OCI-LY7 (cell line): ENCODE measurements at regions not wholly inside any gene's neighbourhood (a gene's known extent, or its start where the extent isn't known, plus 50 kb on each side); places are given as distances from the start of the nearest gene placed in this dataset.

Source experiments
- BruUV-seq: library from RNA; stranded (reverse); fragments of 400-500 nt; replicated peaks from 2 replicates; lab custom pipeline; 2021; lab: Mats Ljungman, UMichigan
- CTCF ChIA-PET: fragments of 300-600 bp; sonication (Branson Sonifier 250); formaldehyde crosslinking; loops from one replicate; lab custom pipeline; 2022; ENCODE audit warnings: antibody characterized with exemption; ENCODE audit not compliant: unreplicated experiment; lab: Charles Lee
- POLR2A ChIA-PET: fragments of 300-600 bp; sonication (Branson Sonifier 250); formaldehyde crosslinking; loops from one replicate; lab custom pipeline; 2022; ENCODE audit warnings: antibody characterized with exemption; lab: Charles Lee
- DNase-seq: peaks from one replicate; pipeline ENCODE4 v3.0.0-alpha.2; 2015; ENCODE audit warnings: low spot score
- H2AFZ ChIP-seq: fragments of 200-600 bp; sonication (generic), shearing (Covaris generic); 2 replicates; pipeline ENCODE4 v1.6.1; 2014; ENCODE audit warnings: mild to moderate bottlenecking, antibody characterized with exemption, low read length, moderate library complexity
- H3K27ac ChIP-seq: fragments of 200-600 bp; sonication (generic); 2 replicates; pipeline ENCODE4 v1.5.1; 2014; ENCODE audit warnings: mixed run types, low read depth, mild to moderate bottlenecking, moderate library complexity, low read length, inconsistent platforms; ENCODE audit not compliant: poor library complexity, severe bottlenecking
- H3K36me3 ChIP-seq: fragments of 200-600 bp; sonication (generic); 2 replicates; pipeline ENCODE4 v1.6.1; 2014; ENCODE audit warnings: mild to moderate bottlenecking, antibody characterized with exemption, low read length, moderate library complexity, mixed read lengths; ENCODE audit not compliant: insufficient read depth
- H3K4me1 ChIP-seq: fragments of 200-600 bp; sonication (generic); 2 replicates; pipeline ENCODE4 v1.5.1; 2014; ENCODE audit warnings: mild to moderate bottlenecking, low read length; ENCODE audit not compliant: insufficient read depth, poor library complexity, severe bottlenecking
- H3K4me2 ChIP-seq: fragments of 200-600 bp; sonication (generic); 2 replicates; pipeline ENCODE4 v1.6.1; 2014; ENCODE audit warnings: mild to moderate bottlenecking, low read length
- H3K4me3 ChIP-seq: fragments of 200-600 bp; sonication (generic); 2 replicates; pipeline ENCODE4 v1.5.1; 2014; ENCODE audit warnings: mild to moderate bottlenecking, low read depth, low read length; ENCODE audit not compliant: poor library complexity, severe bottlenecking
- H3K79me2 ChIP-seq: fragments of 200-600 bp; sonication (generic); 2 replicates; pipeline ENCODE4 v1.6.1; 2016; ENCODE audit warnings: low read depth, mild to moderate bottlenecking, low read length, moderate library complexity, mixed read lengths; ENCODE audit not compliant: insufficient read depth
- H3K9me2 ChIP-seq: fragments of 200-600 bp; sonication (generic); 2 replicates; pipeline ENCODE4 v1.6.1; 2016; ENCODE audit warnings: mild to moderate bottlenecking, low read length, mixed read lengths; ENCODE audit not compliant: insufficient read depth
- H3K9me3 ChIP-seq: fragments of 200-600 bp; sonication (generic); 2 replicates; pipeline ENCODE4 v1.6.1; 2014; ENCODE audit warnings: mild to moderate bottlenecking, mixed run types, low read length, mixed read lengths
- H4K20me1 ChIP-seq: fragments of 200-600 bp; sonication (generic); 2 replicates; pipeline ENCODE4 v1.6.1; 2014; ENCODE audit warnings: mild to moderate bottlenecking, antibody characterized with exemption, low read length, moderate library complexity, mixed read lengths; ENCODE audit not compliant: insufficient read depth
- EZH2phosphoT487 ChIP-seq: fragments of 200-600 bp; sonication (generic); IDR thresholded peaks from 2 replicates; pipeline ENCODE4 v1.6.1; 2018; ENCODE audit warnings: low read depth, borderline replicate concordance, mild to moderate bottlenecking, mixed run types, antibody characterized with exemption, low read length, moderate library complexity, mixed read lengths
- intact Hi-C: fragments of 100-400 bp; cut with micrococcal nuclease; formaldehyde crosslinking; loops from one replicate; pipeline ENCODE4 v1.10.0; 2022; ENCODE audit not compliant: unreplicated experiment
- TF ChIP-seq, protein P1 (sequence below): fragments of 200-600 bp; sonication (generic); conservative IDR thresholded peaks from 2 replicates; pipeline ENCODE4 v1.5.1; 2014; ENCODE audit warnings: mild to moderate bottlenecking, antibody characterized with exemption, low read length, moderate library complexity, mixed read lengths

DNA sequence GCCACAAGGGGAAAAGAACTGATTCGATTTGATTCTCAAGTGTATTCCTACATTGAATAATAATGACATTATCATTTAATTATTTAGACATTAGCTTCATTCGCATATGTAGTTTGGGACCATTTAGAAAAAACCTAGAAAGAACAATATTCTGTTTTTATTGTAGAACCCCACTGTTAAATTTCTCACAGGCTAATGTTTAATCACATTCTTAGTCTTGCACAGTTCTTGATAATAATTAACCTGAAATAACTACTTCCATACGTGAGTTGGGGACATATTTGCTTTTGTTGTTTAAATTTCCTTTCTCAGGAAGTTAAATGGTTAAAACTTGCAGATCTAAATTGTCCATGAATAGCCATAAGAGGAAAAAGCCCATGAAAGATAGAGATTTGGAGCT is 275.2 kb downstream of the TFAP2B start:
- POLR2A ChIA-PET = no interaction called here
- Histone ChIP-seq H4K20me1 (no peaks in the 10 kb centered on the region), H3K4me3 (no peak overlapping the region), H3K4me2 (no peak overlapping the region), H3K36me3 (no peaks in the 10 kb centered on the region), H2AFZ (no peak overlapping the region), H3K79me2 (no peaks in the 10 kb centered on the region), H3K27ac (no peak overlapping the region), H3K9me2 (no peaks in the 10 kb centered on the region), H3K9me3 (no peaks in the 10 kb centered on the region), H3K4me1 (no peaks in the 10 kb centered on the region)
- DNase-seq = no peak
- CTCF ChIA-PET = no interaction called here
- intact Hi-C loops = no loop called here
- no TSS peak for BruUV-seq
- TF ChIP-seq EZH2phosphoT487 = no peak
- TF ChIP-seq, protein P1, sequence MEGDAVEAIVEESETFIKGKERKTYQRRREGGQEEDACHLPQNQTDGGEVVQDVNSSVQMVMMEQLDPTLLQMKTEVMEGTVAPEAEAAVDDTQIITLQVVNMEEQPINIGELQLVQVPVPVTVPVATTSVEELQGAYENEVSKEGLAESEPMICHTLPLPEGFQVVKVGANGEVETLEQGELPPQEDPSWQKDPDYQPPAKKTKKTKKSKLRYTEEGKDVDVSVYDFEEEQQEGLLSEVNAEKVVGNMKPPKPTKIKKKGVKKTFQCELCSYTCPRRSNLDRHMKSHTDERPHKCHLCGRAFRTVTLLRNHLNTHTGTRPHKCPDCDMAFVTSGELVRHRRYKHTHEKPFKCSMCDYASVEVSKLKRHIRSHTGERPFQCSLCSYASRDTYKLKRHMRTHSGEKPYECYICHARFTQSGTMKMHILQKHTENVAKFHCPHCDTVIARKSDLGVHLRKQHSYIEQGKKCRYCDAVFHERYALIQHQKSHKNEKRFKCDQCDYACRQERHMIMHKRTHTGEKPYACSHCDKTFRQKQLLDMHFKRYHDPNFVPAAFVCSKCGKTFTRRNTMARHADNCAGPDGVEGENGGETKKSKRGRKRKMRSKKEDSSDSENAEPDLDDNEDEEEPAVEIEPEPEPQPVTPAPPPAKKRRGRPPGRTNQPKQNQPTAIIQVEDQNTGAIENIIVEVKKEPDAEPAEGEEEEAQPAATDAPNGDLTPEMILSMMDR = no peak

- ChIA-PET POLR2A (no interaction called here), CTCF (no interaction called here)
- H4K20me1 ChIP-seq = no peaks in the 10 kb centered on the region
- H3K36me3 ChIP-seq = no peaks in the 10 kb centered on the region
- H3K27ac ChIP-seq = no peak overlapping the region
- TF ChIP-seq EZH2phosphoT487 = no peak
- TF ChIP-seq, protein P1 = no peak
- no peak overlapping the region for H3K4me2 ChIP-seq
- H2AFZ ChIP-seq = no peak overlapping the region
- H3K9me3 ChIP-seq = no peaks in the 10 kb centered on the region
- no peaks in the 10 kb centered on the region for H3K4me1 ChIP-seq
- no peaks in the 10 kb centered on the region for H3K79me2 ChIP-seq
- no peaks in the 10 kb centered on the region for H3K9me2 ChIP-seq
- BruUV-seq = no TSS peak
- H3K4me3 ChIP-seq = no peak overlapping the region
- intact Hi-C loops = no loop called here
- no peak for DNase-seq
Measured at GRCh38 chr6:51094271-51094670, 275.6 kb downstream of the TFAP2B start.

GRCh38 chr6:51098246-51098645 is 279.6 kb downstream of the TFAP2B start:
- Histone ChIP-seq H3K9me3 (no peaks in the 10 kb centered on the region), H3K4me3 (no peak overlapping the region), H3K4me1 (no peaks in the 10 kb centered on the region), H3K79me2 (no peaks in the 10 kb centered on the region), H4K20me1 (no peaks in the 10 kb centered on the region), H3K9me2 (no peaks in the 10 kb centered on the region), H3K4me2 (no peak overlapping the region), H2AFZ (no peak overlapping the region), H3K27ac (no peak overlapping the region), H3K36me3 (no peaks in the 10 kb centered on the region)
- intact Hi-C loops = no loop called here
- no peak for DNase-seq
- CTCF ChIA-PET = no interaction called here
- POLR2A ChIA-PET = no interaction called here
- TF ChIP-seq EZH2phosphoT487 = no peak
- TF ChIP-seq, protein P1 = no peak
- no TSS peak for BruUV-seq
